Lung (tissue), 11 donors: ENCODE measurements at regions not wholly inside any gene's neighbourhood (a gene's known extent, or its start where the extent isn't known, plus 50 kb on each side); places are given as distances from the start of the nearest gene placed in this dataset.

Source experiments
- ATAC-seq: fragments of 200-7000 bp; cut with Tn5 transposase; one replicate; pipeline ENCODE4 v1.9.1; 2020; ENCODE audit warnings: moderate number of reproducible peaks; ENCODE audit not compliant: insufficient read depth, low FRiP score
- DNase-seq, 3 donors: peaks; one replicate each; pipeline ENCODE4 v3.0.0-alpha.2; 2013 to 2017
- H3K27ac ChIP-seq, 2 donors: one replicate each; pipeline ENCODE4 v1.5.1; 2013; ENCODE audit warnings: mild to moderate bottlenecking in 2 of 2, moderate library complexity in 2 of 2, control low read depth in 1 of 2, inconsistent platforms in 1 of 2, low read depth in 1 of 2, low read length in 1 of 2
- H3K27me3 ChIP-seq, 3 donors: one replicate each; pipeline ENCODE4 v1.5.1; 2013; ENCODE audit warnings: low read length in 2 of 3; ENCODE audit not compliant: control insufficient read depth in 3 of 3, insufficient read depth in 3 of 3
- H3K36me3 ChIP-seq, 4 donors: one replicate each; pipeline ENCODE4 v1.5.1; 2013; ENCODE audit warnings: low read length in 4 of 4, mild to moderate bottlenecking in 1 of 4, moderate library complexity in 1 of 4; ENCODE audit not compliant: control insufficient read depth in 4 of 4, insufficient read depth in 4 of 4
- H3K4me1 ChIP-seq, 5 donors: one replicate each; pipeline ENCODE4 v1.5.1; 2013; ENCODE audit warnings: low read length in 5 of 5, mild to moderate bottlenecking in 2 of 5, moderate library complexity in 1 of 5; ENCODE audit not compliant: control insufficient read depth in 5 of 5, insufficient read depth in 5 of 5
- H3K4me3 ChIP-seq: one replicate; pipeline ENCODE4 v1.5.1; 2013; ENCODE audit warnings: mild to moderate bottlenecking, control low read depth, moderate library complexity
- H3K9ac ChIP-seq, 2 donors: one replicate each; pipeline ENCODE4 v1.5.1; 2013; ENCODE audit warnings: low read length in 2 of 2, control low read depth in 1 of 2; ENCODE audit not compliant: insufficient read depth in 1 of 2
- H3K9me3 ChIP-seq, 4 donors: one replicate each; pipeline ENCODE4 v1.5.1; 2013; ENCODE audit warnings: low read length in 3 of 4, mild to moderate bottlenecking in 1 of 4, moderate library complexity in 1 of 4; ENCODE audit not compliant: control insufficient read depth in 4 of 4, insufficient read depth in 3 of 4
- CTCF ChIP-seq: IDR thresholded peaks from 2 replicates; pipeline ENCODE4 v1.5.1; 2012; ENCODE audit warnings: mild to moderate bottlenecking; ENCODE audit errors: control extremely low read depth, extremely low read depth
- WGBS, 2 donors: extraction: QIAGEN DNeasy Blood & Tissue Kit; methylation state at CpG; one replicate each; pipeline ENCODE4 v1.1.7; 2013; 5-methylcytosine and 5-hydroxymethylcytosine counted together
- donor health status: control.
- donor health status: control.
- donor health status: Bipolar disorder and iron deficiency.
- donor health status: healthy.
- donor health status: DM: yes; HTN: yes; CAD: no.

- no peaks in the 10 kb centered on the region for H3K4me1 ChIP-seq
- no peak overlapping the region for H3K9ac ChIP-seq
- DNase-seq (no peak), ATAC-seq (no peak)
- H3K36me3 ChIP-seq = no peaks in the 10 kb centered on the region
- H3K27ac ChIP-seq = no peak overlapping the region
- H3K9me3 ChIP-seq = no peaks in the 10 kb centered on the region
- TF ChIP-seq CTCF = no peak
- no peaks in the 10 kb centered on the region for H3K27me3 ChIP-seq
- WGBS, 2 donors = 92 to 94% methylated on average over 2 of the region's 2 CpGs
- no peak overlapping the region for H3K4me3 ChIP-seq
Observed at GRCh38 chr20:11791316-11791715, 126.4 kb upstream of the BTBD3 start.

- no peaks in the 10 kb centered on the region for H3K27me3 ChIP-seq
- WGBS, 2 donors = 80 to 94% methylated on average over 9 of the region's 9 CpGs
- H3K27ac ChIP-seq = no peak overlapping the region
- no peak overlapping the region for H3K9ac ChIP-seq
- no peak for ATAC-seq
- no peaks in the 10 kb centered on the region for H3K9me3 ChIP-seq
- H3K4me3 ChIP-seq = no peak overlapping the region
- H3K36me3 ChIP-seq = no peaks in the 10 kb centered on the region
- no peak for DNase-seq
- no peak for TF ChIP-seq CTCF
- H3K4me1 ChIP-seq = no peaks in the 10 kb centered on the region
Observed at GRCh38 chr20:11791835-11792567, 125.7 kb upstream of the BTBD3 start.

GRCh38 chr20:11792568-11792953 is 125.1 kb upstream of the BTBD3 start:
- H3K36me3 ChIP-seq = no peaks in the 10 kb centered on the region
- TF ChIP-seq CTCF = no peak
- no peak for DNase-seq
- no peak for ATAC-seq
- no peaks in the 10 kb centered on the region for H3K27me3 ChIP-seq
- WGBS, 2 donors = 68 to 73% methylated on average over 2 of the region's 2 CpGs
- no peak overlapping the region for H3K9ac ChIP-seq
- no peak overlapping the region for H3K4me3 ChIP-seq
- H3K9me3 ChIP-seq = no peaks in the 10 kb centered on the region
- no peak overlapping the region for H3K27ac ChIP-seq
- H3K4me1 ChIP-seq = no peaks in the 10 kb centered on the region

- no peak overlapping the region for H3K9ac ChIP-seq
- H3K9me3 ChIP-seq = no peaks in the 10 kb centered on the region
- H3K36me3 ChIP-seq = no peaks in the 10 kb centered on the region
- no peaks in the 10 kb centered on the region for H3K4me1 ChIP-seq
- TF ChIP-seq CTCF = no peak
- no peak overlapping the region for H3K27ac ChIP-seq
- WGBS, 2 donors = 95 to 98% methylated on average over 3 of the region's 3 CpGs
- no peak overlapping the region for H3K4me3 ChIP-seq
- H3K27me3 ChIP-seq = no peaks in the 10 kb centered on the region
- ATAC-seq (no peak), DNase-seq (no peak)
Observed at GRCh38 chr20:11794525-11794924, 123.2 kb upstream of the BTBD3 start.
